Activated T-helper 2 cell treated with anti-CD3 and anti-CD28 coated beads, Interferon-gamma antibody, Interleukin-2, Interleukin-4, amounts not matched to agents 10 μg/mL and 5 μg/mL and 100 μg/mL, durations not matched to agents 14 hours and 24 hours and 36 hours (primary cell): ENCODE measurements at regions not wholly inside any gene's neighbourhood (a gene's known extent, or its start where the extent isn't known, plus 50 kb on each side); places are given as distances from the start of the nearest gene placed in this dataset.

Experiments
- DNase-seq: peaks from one replicate; pipeline ENCODE4 v3.0.0; 2021; ENCODE audit warnings: low spot score
- H3K27ac Mint-ChIP-seq: one replicate; pipeline ENCODE4 v1.8.0; 2021; ENCODE audit warnings: mixed read lengths
- H3K27me3 Mint-ChIP-seq: one replicate; pipeline ENCODE4 v1.8.0; 2021; ENCODE audit warnings: low read depth, mixed read lengths
- H3K36me3 Mint-ChIP-seq: one replicate; pipeline ENCODE4 v1.8.0; 2021; ENCODE audit warnings: low read depth, mixed read lengths
- H3K4me1 Mint-ChIP-seq: one replicate; pipeline ENCODE4 v1.8.0; 2021; ENCODE audit warnings: low read depth, mixed read lengths
- H3K4me3 Mint-ChIP-seq: one replicate; pipeline ENCODE4 v1.8.0; 2021; ENCODE audit warnings: low read depth, mild to moderate bottlenecking, moderate library complexity, mixed read lengths
- H3K9me3 Mint-ChIP-seq: one replicate; pipeline ENCODE4 v1.8.0; 2021; ENCODE audit warnings: mixed read lengths
- intact Hi-C: fragments of 100-400 bp; cut with micrococcal nuclease; formaldehyde crosslinking; loops from one replicate; pipeline ENCODE4 v1.15.1; 2023

DNA sequence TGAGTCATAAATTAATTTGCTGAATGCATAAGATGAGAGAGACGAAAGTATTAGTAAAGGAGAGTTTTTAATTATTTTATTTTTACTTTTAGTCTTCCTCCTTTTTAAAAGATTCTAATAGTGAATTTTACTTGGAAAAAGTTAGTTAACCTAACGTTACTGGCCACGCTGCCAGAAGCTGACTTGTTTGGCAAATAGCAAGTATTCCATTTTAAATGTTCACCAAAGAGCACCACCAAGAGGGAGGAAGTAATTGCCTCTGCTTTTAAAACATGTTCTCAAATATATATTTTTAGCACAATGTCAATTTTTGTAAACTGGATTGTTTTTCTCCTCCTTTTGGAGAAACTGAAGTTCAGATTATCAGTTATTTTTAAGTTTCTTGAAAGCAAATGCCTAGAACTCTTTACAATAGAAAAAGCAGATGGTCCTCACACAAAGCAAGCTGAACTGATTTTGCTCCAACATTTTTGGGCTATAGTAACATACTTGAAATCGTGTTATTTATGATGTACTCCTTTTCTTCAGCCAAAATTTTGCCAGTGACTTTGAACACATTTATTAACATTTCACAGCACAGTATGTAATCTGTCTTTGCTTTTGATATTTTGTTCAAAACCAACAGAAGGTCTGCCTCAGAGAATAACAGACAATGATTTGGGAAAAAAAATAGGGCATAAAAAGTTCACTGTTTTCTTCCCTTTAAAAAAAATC, 1311.0 kb upstream of the FAM98A start:
- H3K27me3 Mint-ChIP-seq = no peaks in the 10 kb centered on the region
- no peak for DNase-seq
- intact Hi-C loops = no loop called here
- H3K4me1 Mint-ChIP-seq = no peaks in the 10 kb centered on the region
- H3K36me3 Mint-ChIP-seq = no peaks in the 10 kb centered on the region
- H3K9me3 Mint-ChIP-seq = no peaks in the 10 kb centered on the region
- H3K4me3 Mint-ChIP-seq = no peak overlapping the region
- no peak overlapping the region for H3K27ac Mint-ChIP-seq

DNA sequence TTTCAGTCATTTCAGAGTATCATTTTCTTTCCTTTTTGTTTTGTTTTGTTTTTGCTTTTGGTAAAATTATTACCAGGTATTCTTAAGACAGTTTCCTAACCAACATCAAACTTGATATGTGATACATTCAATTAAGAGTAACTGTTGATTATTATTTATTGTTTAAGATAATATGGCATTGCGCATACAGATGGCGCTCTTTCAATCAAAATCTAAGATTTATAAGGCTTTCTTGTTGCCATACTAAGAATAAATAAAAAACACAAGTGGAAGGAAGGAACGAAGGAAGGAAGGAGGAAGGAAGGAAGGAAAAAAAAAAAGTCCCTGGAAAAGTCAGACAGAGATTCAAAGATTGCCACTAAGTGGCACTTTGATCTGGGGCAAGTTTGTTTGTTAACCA, 1308.7 kb upstream of the FAM98A start:
- intact Hi-C loops = no loop called here

DNA sequence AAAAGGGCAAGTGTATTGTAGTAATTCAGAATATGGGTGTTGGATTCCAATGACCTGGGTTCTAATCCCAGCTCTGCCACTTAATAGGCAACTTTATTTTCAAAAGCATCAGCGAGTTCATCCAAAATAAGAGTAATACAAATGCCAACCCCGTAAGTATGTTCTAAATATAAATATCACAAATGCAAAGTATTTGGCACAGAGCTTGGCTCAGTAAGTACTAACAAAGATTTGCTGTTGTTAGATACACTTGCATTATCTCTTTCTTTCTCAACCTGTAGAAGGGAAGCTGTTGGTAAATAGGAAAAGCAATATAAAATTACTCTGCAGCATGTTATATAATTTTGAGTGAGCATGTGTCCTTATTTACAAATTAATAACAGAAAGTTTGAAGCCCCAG, 1302.6 kb upstream of the FAM98A start:
- no peak overlapping the region for H3K27ac Mint-ChIP-seq
- intact Hi-C loops = no loop called here

More for the DNA sequence above, 1308.7 kb upstream of the FAM98A start:
- Mint-ChIP-seq H3K4me1 (no peaks in the 10 kb centered on the region), H3K27ac (no peak overlapping the region), H3K27me3 (no peaks in the 10 kb centered on the region), H3K9me3 (no peaks in the 10 kb centered on the region), H3K4me3 (no peak overlapping the region), H3K36me3 (no peaks in the 10 kb centered on the region)
- no peak for DNase-seq

DNA sequence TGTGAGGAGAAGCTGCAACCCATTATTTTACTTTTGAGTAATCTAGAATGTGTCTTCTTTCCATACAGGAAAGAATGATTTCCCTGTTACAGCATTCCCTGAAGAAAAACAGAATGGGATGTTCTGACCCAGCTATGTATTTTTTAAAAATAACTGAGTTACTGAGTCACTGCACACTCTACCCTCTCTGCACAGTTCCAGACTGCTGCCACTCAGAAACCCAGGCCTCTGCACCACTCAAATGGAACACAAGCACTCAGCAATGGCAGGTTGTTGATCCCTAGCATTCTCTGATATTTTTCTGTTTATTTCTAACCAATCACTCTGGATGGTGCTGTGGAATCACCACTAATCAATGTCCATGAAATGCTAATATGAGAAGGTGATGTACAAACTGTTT, 1300.0 kb upstream of the FAM98A start:
- H3K27ac Mint-ChIP-seq = no peak overlapping the region
- DNase-seq = no peak
- no peaks in the 10 kb centered on the region for H3K27me3 Mint-ChIP-seq
- H3K4me3 Mint-ChIP-seq = no peak overlapping the region
- intact Hi-C loops = no loop called here
- no peaks in the 10 kb centered on the region for H3K36me3 Mint-ChIP-seq
- no peaks in the 10 kb centered on the region for H3K9me3 Mint-ChIP-seq
- H3K4me1 Mint-ChIP-seq = no peaks in the 10 kb centered on the region

More for the DNA sequence above, 1302.6 kb upstream of the FAM98A start:
- Mint-ChIP-seq H3K36me3 (no peaks in the 10 kb centered on the region), H3K4me3 (no peak overlapping the region), H3K27me3 (no peaks in the 10 kb centered on the region), H3K4me1 (no peaks in the 10 kb centered on the region), H3K9me3 (no peaks in the 10 kb centered on the region)
- no peak for DNase-seq

DNA sequence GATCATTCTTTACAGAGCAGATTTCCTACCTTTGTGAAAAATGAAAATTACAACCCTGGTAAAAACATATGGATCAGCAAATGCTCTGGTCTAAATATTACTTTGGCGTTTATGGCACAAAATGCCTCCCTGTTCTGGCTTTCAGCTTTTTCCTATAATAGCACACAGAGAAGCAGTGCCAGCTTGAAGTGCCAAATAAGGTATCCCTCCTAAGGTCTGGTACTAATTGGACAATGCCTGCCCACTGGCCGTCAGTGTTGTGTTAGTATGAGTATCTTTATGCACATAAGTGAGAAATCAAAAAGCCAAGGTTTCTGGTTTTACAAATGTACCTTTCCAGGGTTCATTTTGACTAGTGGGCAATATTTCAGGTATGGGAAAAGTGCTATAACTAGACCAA, 1293.7 kb upstream of the FAM98A start:
- H3K4me3 Mint-ChIP-seq = no peak overlapping the region
- H3K27me3 Mint-ChIP-seq = no peaks in the 10 kb centered on the region
- no peak for DNase-seq
- no peaks in the 10 kb centered on the region for H3K36me3 Mint-ChIP-seq
- peaks cover 3% of the 10 kb centered on the region for H3K9me3 Mint-ChIP-seq
- intact Hi-C loops = no loop called here
- H3K27ac Mint-ChIP-seq = no peak overlapping the region
- no peaks in the 10 kb centered on the region for H3K4me1 Mint-ChIP-seq

DNA sequence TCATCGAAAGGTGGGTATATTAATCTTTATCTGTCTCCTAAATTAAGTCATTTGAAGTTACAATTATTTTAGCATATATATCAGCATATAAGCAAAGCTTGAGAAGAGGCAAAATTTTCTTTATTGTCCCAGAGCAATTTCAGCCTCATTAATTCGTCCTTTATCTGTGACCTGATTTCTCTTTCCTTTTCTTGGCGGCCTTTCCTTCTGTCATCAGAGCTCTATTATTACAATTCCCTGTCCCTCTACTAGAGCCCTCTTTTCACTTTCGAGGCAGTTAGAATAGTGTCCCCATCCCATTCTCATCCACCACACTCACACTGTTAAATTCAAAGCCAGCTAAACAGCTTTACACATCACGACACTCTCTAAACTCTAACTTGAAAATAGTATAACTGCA, 1293.2 kb upstream of the FAM98A start:
- Mint-ChIP-seq H3K9me3 (peaks cover 3% of the 10 kb centered on the region), H3K36me3 (no peaks in the 10 kb centered on the region), H3K27ac (no peak overlapping the region), H3K27me3 (no peaks in the 10 kb centered on the region), H3K4me3 (no peak overlapping the region), H3K4me1 (no peaks in the 10 kb centered on the region)
- intact Hi-C loops = no loop called here
- no peak for DNase-seq

DNA sequence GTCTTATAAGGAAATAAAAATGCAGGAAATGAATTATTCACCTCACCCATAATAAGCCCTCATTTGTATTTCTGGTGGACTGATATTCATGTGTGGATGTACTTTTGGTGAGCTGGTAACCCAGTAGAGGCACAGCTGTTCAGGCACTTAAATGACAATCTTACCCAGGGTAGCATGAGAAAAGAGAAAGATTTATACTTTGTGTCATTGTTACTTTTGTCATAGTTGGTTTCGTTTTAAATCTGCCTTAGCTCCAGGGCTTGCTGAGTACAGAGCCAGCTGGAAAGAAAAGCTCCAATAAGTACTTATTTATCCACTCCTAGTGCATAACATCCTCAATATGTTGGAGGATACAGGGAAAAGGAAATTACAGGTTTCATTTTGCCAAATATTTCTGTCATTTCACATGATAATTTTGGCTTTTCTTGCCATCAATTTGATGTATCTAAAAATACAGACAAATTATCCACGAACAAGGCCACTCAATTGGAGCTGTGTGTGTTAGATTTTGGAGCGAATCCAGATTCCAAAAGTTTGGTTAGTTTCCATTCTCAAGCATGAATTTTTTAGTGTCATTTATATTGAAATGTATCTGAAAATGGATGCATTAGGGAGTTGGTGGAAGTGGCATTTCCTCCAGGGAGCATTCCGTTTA, 1276.1 kb upstream of the FAM98A start:
- no peaks in the 10 kb centered on the region for H3K4me1 Mint-ChIP-seq
- no peaks in the 10 kb centered on the region for H3K27me3 Mint-ChIP-seq
- intact Hi-C loops = no loop called here
- H3K27ac Mint-ChIP-seq = no peak overlapping the region
- no peaks in the 10 kb centered on the region for H3K9me3 Mint-ChIP-seq
- H3K4me3 Mint-ChIP-seq = no peak overlapping the region
- H3K36me3 Mint-ChIP-seq = no peaks in the 10 kb centered on the region
- no peak for DNase-seq

DNA sequence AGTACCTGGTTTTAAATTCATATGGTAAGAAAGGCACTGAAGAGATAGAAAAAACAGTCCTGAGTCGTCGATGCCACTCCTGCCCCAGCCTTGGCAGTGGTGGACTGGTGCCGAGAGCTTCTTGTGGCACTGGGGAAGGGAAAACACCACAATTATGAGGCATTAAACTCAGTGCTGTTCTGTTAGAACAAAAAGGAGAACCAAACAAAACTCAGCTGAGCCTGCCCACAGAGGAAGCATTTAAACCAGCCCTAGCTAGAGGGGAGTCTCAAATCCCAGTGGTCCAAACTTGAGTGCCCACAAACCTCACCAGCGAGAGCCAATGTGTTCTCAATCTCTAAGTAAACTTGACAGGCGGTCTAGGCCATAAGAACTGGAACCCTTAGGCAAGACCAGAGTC, 1254.5 kb upstream of the FAM98A start:
- no peaks in the 10 kb centered on the region for H3K36me3 Mint-ChIP-seq
- DNase-seq = no peak
- no peaks in the 10 kb centered on the region for H3K27me3 Mint-ChIP-seq
- H3K9me3 Mint-ChIP-seq = peaks cover 36% of the 10 kb centered on the region
- intact Hi-C loops = no loop called here
- no peaks in the 10 kb centered on the region for H3K4me1 Mint-ChIP-seq
- no peak overlapping the region for H3K4me3 Mint-ChIP-seq
- H3K27ac Mint-ChIP-seq = no peak overlapping the region

DNA sequence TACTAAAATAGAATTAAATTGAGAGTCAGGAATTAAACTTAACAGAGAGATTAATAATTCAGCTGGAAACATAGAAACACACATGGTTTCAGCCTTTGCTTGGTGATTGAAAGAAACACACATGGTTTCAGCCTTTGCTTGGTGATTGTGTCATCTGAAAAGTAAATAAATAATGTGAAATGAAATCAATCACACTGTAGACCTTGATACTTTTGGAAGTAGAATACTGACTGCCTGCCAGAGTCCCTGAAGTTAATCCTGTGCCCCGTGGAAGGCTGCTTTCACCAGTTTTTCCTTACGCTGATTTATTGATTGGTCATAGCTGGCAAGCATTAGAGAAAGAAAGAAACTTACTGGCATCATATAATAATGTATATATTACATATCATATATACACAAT, 1252.7 kb upstream of the FAM98A start:
- Mint-ChIP-seq H3K27ac (no peak overlapping the region), H3K36me3 (no peaks in the 10 kb centered on the region), H3K27me3 (no peaks in the 10 kb centered on the region), H3K9me3 (peaks cover 27% of the 10 kb centered on the region), H3K4me1 (no peaks in the 10 kb centered on the region), H3K4me3 (no peak overlapping the region)
- no peak for DNase-seq
- intact Hi-C loops = no loop called here

DNA sequence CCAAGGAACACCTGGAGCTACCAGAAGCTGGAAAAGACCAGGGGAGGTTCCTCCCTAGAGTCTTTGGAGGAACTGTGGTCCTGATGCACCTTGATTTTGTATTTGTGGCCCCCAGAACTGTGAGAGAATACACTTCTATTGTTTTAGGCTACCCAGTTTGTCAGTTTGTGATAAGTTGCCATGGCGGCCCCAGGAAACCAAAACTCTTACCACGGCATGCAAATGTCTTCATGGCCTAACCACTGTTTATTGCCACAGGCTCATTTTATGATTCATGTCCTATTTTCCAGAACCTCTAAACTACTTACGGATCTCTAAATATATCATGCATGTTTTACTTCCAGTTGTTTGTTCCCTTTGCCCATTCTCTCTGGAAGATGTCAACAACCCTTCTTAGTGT, 1250.7 kb upstream of the FAM98A start:
- H3K9me3 Mint-ChIP-seq = peaks cover 16% of the 10 kb centered on the region
- H3K4me3 Mint-ChIP-seq = no peak overlapping the region
- no peaks in the 10 kb centered on the region for H3K36me3 Mint-ChIP-seq
- intact Hi-C loops = no loop called here
- H3K27me3 Mint-ChIP-seq = no peaks in the 10 kb centered on the region
- H3K27ac Mint-ChIP-seq = no peak overlapping the region
- no peak for DNase-seq
- H3K4me1 Mint-ChIP-seq = no peaks in the 10 kb centered on the region

DNA sequence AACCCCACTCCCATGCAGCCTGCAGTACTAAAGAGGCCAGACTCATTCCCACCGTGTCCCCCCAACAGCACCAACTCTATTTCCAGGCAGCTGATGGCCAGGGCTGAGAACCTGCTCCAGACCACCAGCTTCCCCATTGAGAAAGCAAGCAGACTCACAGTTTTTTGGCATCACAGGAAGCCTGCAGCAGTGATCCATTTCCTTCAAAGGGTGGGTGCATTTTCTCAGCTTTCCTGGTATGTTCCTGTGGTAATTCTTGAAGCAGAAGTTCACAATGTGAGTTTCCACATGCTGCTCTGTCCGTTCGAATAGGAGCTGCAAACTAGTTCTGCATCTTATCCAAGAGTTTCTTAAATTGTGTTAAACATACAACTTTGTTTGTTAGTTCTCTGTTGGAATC, 1249.6 kb upstream of the FAM98A start:
- H3K9me3 Mint-ChIP-seq = peaks cover 22% of the 10 kb centered on the region
- intact Hi-C loops = no loop called here
- no peak overlapping the region for H3K4me3 Mint-ChIP-seq
- no peaks in the 10 kb centered on the region for H3K36me3 Mint-ChIP-seq
- no peak overlapping the region for H3K27ac Mint-ChIP-seq
- H3K4me1 Mint-ChIP-seq = no peaks in the 10 kb centered on the region
- no peak for DNase-seq
- H3K27me3 Mint-ChIP-seq = no peaks in the 10 kb centered on the region

DNA sequence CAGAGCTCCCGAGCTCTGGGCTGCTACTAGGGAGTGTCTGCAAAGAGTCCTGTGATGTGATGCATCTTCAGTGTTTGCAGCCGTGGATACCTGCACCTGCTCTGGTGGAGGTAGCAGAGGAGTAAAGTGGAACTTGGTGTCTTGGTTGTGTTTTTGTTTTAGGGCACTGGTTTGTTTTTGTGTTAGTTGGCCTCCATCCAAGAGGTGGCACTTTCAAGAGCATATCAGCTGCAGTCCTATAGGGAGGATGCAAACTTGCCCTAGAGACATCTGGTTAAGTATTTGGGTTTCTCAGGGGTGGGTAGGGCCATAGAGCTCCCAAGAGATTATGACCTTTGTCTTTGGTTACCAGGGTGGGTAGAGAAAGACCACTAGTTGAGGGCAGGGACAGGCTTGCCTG, 1249.0 kb upstream of the FAM98A start:
- Mint-ChIP-seq H3K9me3 (peaks cover 18% of the 10 kb centered on the region), H3K27me3 (no peaks in the 10 kb centered on the region), H3K4me1 (no peaks in the 10 kb centered on the region), H3K36me3 (no peaks in the 10 kb centered on the region), H3K4me3 (no peak overlapping the region), H3K27ac (no peak overlapping the region)
- no peak for DNase-seq
- intact Hi-C loops = no loop called here

DNA sequence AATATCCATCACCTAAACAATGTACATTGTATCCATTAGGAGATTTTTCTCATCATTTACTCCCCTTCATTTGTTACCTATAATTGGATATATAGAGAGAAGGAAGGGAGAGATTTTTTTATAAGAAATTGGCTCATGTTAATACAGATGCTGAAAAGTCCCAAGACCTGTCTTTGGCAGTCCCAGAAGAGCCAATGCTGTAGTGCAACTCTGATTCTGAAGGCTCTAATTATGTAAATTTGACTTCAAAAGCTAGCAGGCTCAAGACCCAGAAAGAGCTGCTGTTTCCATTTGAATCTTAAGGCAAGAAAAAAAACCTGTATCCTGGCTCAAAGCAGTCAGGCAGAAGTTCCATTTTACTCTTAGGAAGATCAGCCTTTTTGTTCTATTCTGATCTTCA, 1245.5 kb upstream of the FAM98A start:
- no peaks in the 10 kb centered on the region for H3K27me3 Mint-ChIP-seq
- no peak overlapping the region for H3K27ac Mint-ChIP-seq
- peaks cover 11% of the 10 kb centered on the region for H3K9me3 Mint-ChIP-seq
- H3K4me1 Mint-ChIP-seq = no peaks in the 10 kb centered on the region
- no peak overlapping the region for H3K4me3 Mint-ChIP-seq
- intact Hi-C loops = no loop called here
- H3K36me3 Mint-ChIP-seq = no peaks in the 10 kb centered on the region
- DNase-seq = no peak
